ENCODE measurements at regions not wholly inside any gene's neighbourhood (a gene's known extent, or its start where the extent isn't known, plus 50 kb on each side); places are given as distances from the start of the nearest gene placed in this dataset.

GRCh38 chr5:99998319-99998718, 536.9 kb upstream of the FAM174A start:
- Mint-ChIP-seq H3K36me3 (ENCODE audit: insufficient read depth, unreplicated experiment) (no peaks in the 10 kb centered on the region), H3K4me3 (ENCODE audit: unreplicated experiment) (no peak overlapping the region), H3K9me3 (ENCODE audit: unreplicated experiment) (no peaks in the 10 kb centered on the region), H3K27ac (ENCODE audit: low read depth, unreplicated experiment) (no peak overlapping the region), H3K27me3 (ENCODE audit: insufficient read depth, unreplicated experiment) (peaks cover 61% of the 10 kb centered on the region), H3K4me1 (ENCODE audit: insufficient read depth, unreplicated experiment) (no peaks in the 10 kb centered on the region)
- ChIA-PET CTCF (no interaction called here), POLR2A (no interaction called here)
- no peak for DNase-seq (ENCODE audit: unreplicated experiment)
- intact Hi-C loops (cut with micrococcal nuclease): no loop called here
- no peak for TF ChIP-seq CTCF (IDR thresholded peaks at IDR 0.05; ENCODE audit: unreplicated experiment)
- no TSS peak for BruUV-seq (replicated peaks)

- CTCF ChIA-PET: no interaction called here
- POLR2A ChIA-PET: no interaction called here
- BruUV-seq (replicated peaks): no TSS peak
- no peaks in the 10 kb centered on the region for H3K9me3 Mint-ChIP-seq (ENCODE audit: unreplicated experiment)
- no peak for DNase-seq (ENCODE audit: unreplicated experiment)
- H3K36me3 Mint-ChIP-seq (ENCODE audit: insufficient read depth, unreplicated experiment): no peaks in the 10 kb centered on the region
- intact Hi-C loops (cut with micrococcal nuclease): no loop called here
- no peaks in the 10 kb centered on the region for H3K4me1 Mint-ChIP-seq (ENCODE audit: insufficient read depth, unreplicated experiment)
- no peak overlapping the region for H3K4me3 Mint-ChIP-seq (ENCODE audit: unreplicated experiment)
- H3K27ac Mint-ChIP-seq (ENCODE audit: low read depth, unreplicated experiment): no peak overlapping the region
- peaks cover 57% of the 10 kb centered on the region for H3K27me3 Mint-ChIP-seq (ENCODE audit: insufficient read depth, unreplicated experiment)
- no peak for TF ChIP-seq CTCF (IDR thresholded peaks at IDR 0.05; ENCODE audit: unreplicated experiment)
Observed at GRCh38 chr5:99995407-99995806, 539.8 kb upstream of the FAM174A start.

- BruUV-seq (replicated peaks): no TSS peak
- intact Hi-C loops (cut with micrococcal nuclease): no loop called here
- no peak for DNase-seq (ENCODE audit: unreplicated experiment)
- no peak for TF ChIP-seq CTCF (IDR thresholded peaks at IDR 0.05; ENCODE audit: unreplicated experiment)
- ChIA-PET POLR2A (interaction anchor here (0.6 kb wide), 1 partner anchor 216 kb away, joined by 3 read pairs; no protein-coding TSS in a partner anchor), CTCF (no interaction called here)
- Mint-ChIP-seq H3K4me1 (ENCODE audit: insufficient read depth, unreplicated experiment) (no peaks in the 10 kb centered on the region), H3K4me3 (ENCODE audit: unreplicated experiment) (no peak overlapping the region), H3K9me3 (ENCODE audit: unreplicated experiment) (no peaks in the 10 kb centered on the region), H3K36me3 (ENCODE audit: insufficient read depth, unreplicated experiment) (no peaks in the 10 kb centered on the region), H3K27ac (ENCODE audit: low read depth, unreplicated experiment) (no peak overlapping the region), H3K27me3 (ENCODE audit: insufficient read depth, unreplicated experiment) (peaks cover 55% of the 10 kb centered on the region)
Observed at GRCh38 chr5:99973779-99974178, 561.4 kb upstream of the FAM174A start.

- no peak for DNase-seq (ENCODE audit: unreplicated experiment)
- H3K27ac Mint-ChIP-seq (ENCODE audit: low read depth, unreplicated experiment): no peak overlapping the region
- H3K4me3 Mint-ChIP-seq (ENCODE audit: unreplicated experiment): no peak overlapping the region
- H3K4me1 Mint-ChIP-seq (ENCODE audit: insufficient read depth, unreplicated experiment): no peaks in the 10 kb centered on the region
- TF ChIP-seq CTCF (IDR thresholded peaks at IDR 0.05; ENCODE audit: unreplicated experiment): no peak
- intact Hi-C loops (cut with micrococcal nuclease): no loop called here
- no peaks in the 10 kb centered on the region for H3K9me3 Mint-ChIP-seq (ENCODE audit: unreplicated experiment)
- BruUV-seq (replicated peaks): no TSS peak
- H3K27me3 Mint-ChIP-seq (ENCODE audit: insufficient read depth, unreplicated experiment): peaks cover 91% of the 10 kb centered on the region
- no peaks in the 10 kb centered on the region for H3K36me3 Mint-ChIP-seq (ENCODE audit: insufficient read depth, unreplicated experiment)
- ChIA-PET POLR2A (no interaction called here), CTCF (no interaction called here)
Observed at GRCh38 chr5:99955962-99956361, 579.2 kb upstream of the FAM174A start.
